ENCODE measurements at regions not wholly inside any gene's neighbourhood (a gene's known extent, or its start where the extent isn't known, plus 50 kb on each side); places are given as distances from the start of the nearest gene placed in this dataset.

GRCh38 chr3:177431525-177432176 is 234.4 kb upstream of the TBL1XR1 start:
- no peak for DNase-seq

GRCh38 chr3:177435301-177435700 is 238.0 kb upstream of the TBL1XR1 start:
- no peak for DNase-seq

GRCh38 chr3:177437513-177438337 is 240.4 kb upstream of the TBL1XR1 start:
- no peak for DNase-seq

GRCh38 chr3:177438596-177439220 is 241.4 kb upstream of the TBL1XR1 start:
- DNase-seq, result no peak

- DNase-seq, result no peak
Measured at GRCh38 chr3:177439694-177440269, 242.5 kb upstream of the TBL1XR1 start.

GRCh38 chr3:177440456-177441104 is 243.3 kb upstream of the TBL1XR1 start:
- DNase-seq, result no peak

GRCh38 chr3:177441276-177441812 is 244.1 kb upstream of the TBL1XR1 start:
- no peak for DNase-seq

- no peak for DNase-seq
Measured at GRCh38 chr3:177441813-177442646, 244.7 kb upstream of the TBL1XR1 start.

GRCh38 chr3:177443469-177443868 is 246.2 kb upstream of the TBL1XR1 start:
- DNase-seq, result no peak

- no peak for DNase-seq
Measured at GRCh38 chr3:177444696-177445095, 247.4 kb upstream of the TBL1XR1 start.

GRCh38 chr3:177445549-177445948 is 248.3 kb upstream of the TBL1XR1 start:
- DNase-seq, result no peak

- no peak for DNase-seq
Measured at GRCh38 chr3:177446165-177446601, 248.9 kb upstream of the TBL1XR1 start.

GRCh38 chr3:177447938-177448337 is 250.7 kb upstream of the TBL1XR1 start:
- no peak for DNase-seq

- no peak for DNase-seq
Measured at GRCh38 chr3:177448987-177449359, 251.7 kb upstream of the TBL1XR1 start.

GRCh38 chr3:177449360-177450006 is 252.2 kb upstream of the TBL1XR1 start:
- no peak for DNase-seq

GRCh38 chr3:177451301-177451750 is 254.0 kb upstream of the TBL1XR1 start:
- peak; percentile 74 for DNase-seq

- DNase-seq, result no peak
Measured at GRCh38 chr3:177451864-177452830, 254.9 kb upstream of the TBL1XR1 start.

- no peak for DNase-seq
Measured at GRCh38 chr3:177452831-177453450, 255.7 kb upstream of the TBL1XR1 start.

- no peak for DNase-seq
Measured at GRCh38 chr3:177453451-177453844, 256.2 kb upstream of the TBL1XR1 start.

All from left kidney (tissue), 1 donor.